Neural progenitor cell (in vitro differentiated cells): ENCODE measurements at regions not wholly inside any gene's neighbourhood (a gene's known extent, or its start where the extent isn't known, plus 50 kb on each side); places are given as distances from the start of the nearest gene placed in this dataset.

Experiments
- CTCF ChIP-seq: fragments of 200-600 bp; sonication (generic); IDR thresholded peaks from 2 replicates; pipeline ENCODE4 v1.5.1; 2017; ENCODE audit warnings: antibody characterized with exemption, mild to moderate bottlenecking
- EZH2 ChIP-seq: fragments of 200-600 bp; sonication (generic); IDR thresholded peaks from 2 replicates; pipeline ENCODE4 v1.6.1; 2017; ENCODE audit warnings: antibody characterized with exemption, mild to moderate bottlenecking, moderate library complexity

DNA sequence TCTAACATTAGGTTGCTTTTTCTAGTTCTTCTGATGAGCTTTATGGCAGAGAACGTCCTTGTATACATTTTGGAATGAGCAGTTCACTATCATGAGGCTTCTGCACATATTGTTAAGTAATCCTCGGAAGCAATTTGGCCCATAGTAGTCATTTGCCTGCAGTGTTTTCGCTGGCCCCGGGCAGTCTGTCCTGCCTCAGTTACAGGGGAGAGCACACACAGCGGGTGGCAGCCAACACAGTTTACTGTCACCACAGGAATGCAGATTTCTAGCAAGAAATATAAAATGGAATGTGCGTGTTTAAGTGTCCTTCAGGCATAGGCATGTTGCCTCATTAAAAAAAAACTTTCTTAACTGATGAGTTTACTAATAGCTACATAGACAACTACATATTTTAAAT is 71.5 kb upstream of the GJB6 start:
- no peak for TF ChIP-seq EZH2
- TF ChIP-seq CTCF, result no peak
